Right lobe of liver (tissue), 6 donors: ENCODE measurements at regions not wholly inside any gene's neighbourhood (a gene's known extent, or its start where the extent isn't known, plus 50 kb on each side); places are given as distances from the start of the nearest gene placed in this dataset.

Source experiments
- ATAC-seq, 4 donors: fragments of 200-7000 bp; cut with Tn5 transposase; one replicate each; pipeline ENCODE4 v1.9.1; 2020; ENCODE audit warnings: mild to moderate bottlenecking in 4 of 4, moderate library complexity in 4 of 4
- DNase-seq, 3 donors: peaks; one replicate each; pipeline ENCODE4 v3.0.0-alpha.2; 2020
- H3K27ac ChIP-seq, 3 donors: fragments of 200-600 bp; one replicate each; pipeline ENCODE4 v1.8.0; 2022
- H3K27me3 ChIP-seq, 2 donors: fragments of 200-600 bp; one replicate each; pipeline ENCODE4 v1.8.0; 2022
- H3K36me3 ChIP-seq, 4 donors: fragments of 200-600 bp; sonication (generic) in 1 of 4; one replicate each; pipeline versions ENCODE4 v1.5.1 to v1.8.0; 2017 to 2022; ENCODE audit warnings: control low read depth in 1 of 4
- H3K4me1 ChIP-seq, 4 donors: fragments of 200-600 bp; sonication (generic) in 1 of 4; one replicate each; pipeline versions ENCODE4 v1.5.1 to v1.8.0; 2017 to 2022; ENCODE audit warnings: control low read depth in 1 of 4
- H3K4me3 ChIP-seq, 3 donors: fragments of 200-600 bp; one replicate each; pipeline ENCODE4 v1.8.0; 2022
- H3K9me3 ChIP-seq, 4 donors: fragments of 200-600 bp; sonication (generic) in 1 of 4; one replicate each; pipeline versions ENCODE4 v1.5.1 to v1.8.0; 2017 to 2022; ENCODE audit warnings: control low read depth in 1 of 4
- POLR2A ChIP-seq: fragments of 450-650 bp; IDR thresholded peaks from one replicate; pipeline ENCODE4 v1.6.1; 2017; ENCODE audit warnings: antibody characterized with exemption, mild to moderate bottlenecking
- WGBS: methylation state at CpG from one replicate; pipeline ENCODE4 v1.1.6; 2018; ENCODE audit warnings: low coverage, low lambda C conversion rate; ENCODE audit not compliant: insufficient coverage; ENCODE audit errors: missing lambda C conversion rate; 5-methylcytosine and 5-hydroxymethylcytosine counted together
- intact Hi-C, 2 donors: fragments of 100-400 bp; cut with DNase I; formaldehyde crosslinking; loops; one replicate each; pipeline versions ENCODE4 v1.11.2 to v1.14.1; 2022
- TF ChIP-seq, protein P1 (sequence below), 4 donors: fragments of 200-600 bp in 3 of 4; fragments of 450-650 bp in 1 of 4; IDR thresholded peaks; one replicate each; pipeline versions ENCODE4 v1.5.1 to v1.8.0; 2016 to 2022; ENCODE audit warnings: antibody characterized with exemption in 4 of 4, mild to moderate bottlenecking in 2 of 4
- donor health status: DM: no; HTN: yes; CAD: no.
- donor health status: DM: no; HTN: no; CAD: no.
- donor health status: DM: no; HTN: no; CAD: no.
- donor health status: DM: no; HTN: yes; CAD: no.
- donor health status: DM: no; HTN: yes; CAD: no.

DNA sequence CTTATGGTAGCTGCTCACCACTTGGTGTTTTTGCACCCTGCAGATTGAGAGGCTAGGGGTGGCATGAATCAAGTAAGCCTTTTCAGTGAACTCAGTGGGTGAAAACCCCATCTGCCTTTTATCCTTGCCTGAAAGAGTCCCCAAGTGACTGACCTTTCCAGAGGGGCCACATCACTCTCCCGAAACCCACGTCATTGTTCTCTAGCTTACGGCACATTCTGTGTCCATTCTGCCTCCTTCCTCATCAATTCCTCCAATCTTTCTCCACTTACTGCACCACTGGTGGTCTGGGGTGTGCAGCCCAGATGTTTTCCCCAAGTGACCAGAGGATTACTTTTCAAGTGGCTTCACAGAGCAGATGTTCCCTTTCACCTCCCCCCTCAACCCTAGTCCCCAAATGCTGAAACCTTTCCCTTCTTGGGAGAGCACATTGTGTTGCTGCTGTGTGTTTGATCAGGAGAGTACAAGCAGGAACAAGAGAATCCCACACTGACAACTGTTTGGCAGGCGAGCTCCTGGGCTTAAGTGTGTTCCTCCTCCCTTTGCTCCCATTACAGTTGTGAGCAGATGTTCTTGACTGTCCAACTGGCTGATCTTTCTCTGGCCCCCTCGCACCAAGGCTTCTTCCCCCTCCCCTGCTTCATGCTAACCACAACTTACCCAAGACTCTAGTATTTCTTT is 138.0 kb upstream of the IGF1 start:
- TF ChIP-seq POLR2A, result no peak
- TF ChIP-seq, protein P1, sequence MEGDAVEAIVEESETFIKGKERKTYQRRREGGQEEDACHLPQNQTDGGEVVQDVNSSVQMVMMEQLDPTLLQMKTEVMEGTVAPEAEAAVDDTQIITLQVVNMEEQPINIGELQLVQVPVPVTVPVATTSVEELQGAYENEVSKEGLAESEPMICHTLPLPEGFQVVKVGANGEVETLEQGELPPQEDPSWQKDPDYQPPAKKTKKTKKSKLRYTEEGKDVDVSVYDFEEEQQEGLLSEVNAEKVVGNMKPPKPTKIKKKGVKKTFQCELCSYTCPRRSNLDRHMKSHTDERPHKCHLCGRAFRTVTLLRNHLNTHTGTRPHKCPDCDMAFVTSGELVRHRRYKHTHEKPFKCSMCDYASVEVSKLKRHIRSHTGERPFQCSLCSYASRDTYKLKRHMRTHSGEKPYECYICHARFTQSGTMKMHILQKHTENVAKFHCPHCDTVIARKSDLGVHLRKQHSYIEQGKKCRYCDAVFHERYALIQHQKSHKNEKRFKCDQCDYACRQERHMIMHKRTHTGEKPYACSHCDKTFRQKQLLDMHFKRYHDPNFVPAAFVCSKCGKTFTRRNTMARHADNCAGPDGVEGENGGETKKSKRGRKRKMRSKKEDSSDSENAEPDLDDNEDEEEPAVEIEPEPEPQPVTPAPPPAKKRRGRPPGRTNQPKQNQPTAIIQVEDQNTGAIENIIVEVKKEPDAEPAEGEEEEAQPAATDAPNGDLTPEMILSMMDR (IDR thresholded peaks at IDR 0.05), result no peak
- DNase-seq (no peak), ATAC-seq (no peak)
- Histone ChIP-seq H3K4me3 (no peak overlapping the region), H3K36me3 (no peaks in the 10 kb centered on the region), H3K9me3 (no peaks in the 10 kb centered on the region), H3K4me1 (no peaks in the 10 kb centered on the region), H3K27ac (no peak overlapping the region), H3K27me3 (no peaks in the 10 kb centered on the region)
- WGBS, result 74% methylated on average over 5 of the region's 5 CpGs
- intact Hi-C loops, result no loop called here

- TF ChIP-seq, protein P1 (IDR thresholded peaks at IDR 0.05), result no peak
- no peak for TF ChIP-seq POLR2A
- H3K4me1 ChIP-seq, result no peaks in the 10 kb centered on the region
- DNase-seq, result no peak
- no peaks in the 10 kb centered on the region for H3K27me3 ChIP-seq
- no peak overlapping the region for H3K27ac ChIP-seq
- H3K9me3 ChIP-seq, result no peaks in the 10 kb centered on the region
- peak in 2 of 4 donors; percentile 20 to 80 for ATAC-seq
- H3K4me3 ChIP-seq, result no peak overlapping the region
- H3K36me3 ChIP-seq, result no peaks in the 10 kb centered on the region
- intact Hi-C loops, result no loop called here
- 40% methylated on average over 2 of the region's 2 CpGs for WGBS
Observed at GRCh38 chr12:102616692-102617091, 136.3 kb upstream of the IGF1 start.

- H3K27ac ChIP-seq, result no peak overlapping the region
- no peak for DNase-seq
- no peak overlapping the region for H3K4me3 ChIP-seq
- H3K27me3 ChIP-seq, result no peaks in the 10 kb centered on the region
- WGBS, result no CpG with 5 or more reads among the region's 1 CpG
- intact Hi-C loops, result no loop called here
- no peaks in the 10 kb centered on the region for H3K9me3 ChIP-seq
- H3K36me3 ChIP-seq, result no peaks in the 10 kb centered on the region
- no peaks in the 10 kb centered on the region for H3K4me1 ChIP-seq
- TF ChIP-seq, protein P1 (IDR thresholded peaks at IDR 0.05), result no peak
- TF ChIP-seq POLR2A, result no peak
- no peak for ATAC-seq
Observed at GRCh38 chr12:102611995-102612394, 131.6 kb upstream of the IGF1 start.

- Histone ChIP-seq H3K4me3 (no peak overlapping the region), H3K4me1 (no peaks in the 10 kb centered on the region), H3K27me3 (no peaks in the 10 kb centered on the region), H3K27ac (no peak overlapping the region), H3K9me3 (no peaks in the 10 kb centered on the region), H3K36me3 (no peaks in the 10 kb centered on the region)
- ATAC-seq (no peak), DNase-seq (no peak)
- intact Hi-C loops, result no loop called here
- WGBS, result 63% methylated on average over 1 of the region's 1 CpG
- TF ChIP-seq POLR2A, result no peak
- TF ChIP-seq, protein P1 (IDR thresholded peaks at IDR 0.05), result no peak
Observed at GRCh38 chr12:102609996-102610395, 129.6 kb upstream of the IGF1 start.
